Right lobe of liver (tissue), 4 donors: ENCODE measurements at regions not wholly inside any gene's neighbourhood (a gene's known extent, or its start where the extent isn't known, plus 50 kb on each side); places are given as distances from the start of the nearest gene placed in this dataset.

Source experiments
- POLR2A ChIP-seq: fragments of 450-650 bp; IDR thresholded peaks from one replicate; pipeline ENCODE4 v1.6.1; 2017; ENCODE audit warnings: antibody characterized with exemption, mild to moderate bottlenecking
- TF ChIP-seq, protein P1 (sequence below), 4 donors: fragments of 200-600 bp in 3 of 4; fragments of 450-650 bp in 1 of 4; IDR thresholded peaks; one replicate each; pipeline versions ENCODE4 v1.5.1 to v1.8.0; 2016 to 2022; ENCODE audit warnings: antibody characterized with exemption in 4 of 4, mild to moderate bottlenecking in 2 of 4
- donor health status: DM: no; HTN: no; CAD: no.
- donor health status: DM: no; HTN: no; CAD: no.
- donor health status: DM: no; HTN: yes; CAD: no.

DNA sequence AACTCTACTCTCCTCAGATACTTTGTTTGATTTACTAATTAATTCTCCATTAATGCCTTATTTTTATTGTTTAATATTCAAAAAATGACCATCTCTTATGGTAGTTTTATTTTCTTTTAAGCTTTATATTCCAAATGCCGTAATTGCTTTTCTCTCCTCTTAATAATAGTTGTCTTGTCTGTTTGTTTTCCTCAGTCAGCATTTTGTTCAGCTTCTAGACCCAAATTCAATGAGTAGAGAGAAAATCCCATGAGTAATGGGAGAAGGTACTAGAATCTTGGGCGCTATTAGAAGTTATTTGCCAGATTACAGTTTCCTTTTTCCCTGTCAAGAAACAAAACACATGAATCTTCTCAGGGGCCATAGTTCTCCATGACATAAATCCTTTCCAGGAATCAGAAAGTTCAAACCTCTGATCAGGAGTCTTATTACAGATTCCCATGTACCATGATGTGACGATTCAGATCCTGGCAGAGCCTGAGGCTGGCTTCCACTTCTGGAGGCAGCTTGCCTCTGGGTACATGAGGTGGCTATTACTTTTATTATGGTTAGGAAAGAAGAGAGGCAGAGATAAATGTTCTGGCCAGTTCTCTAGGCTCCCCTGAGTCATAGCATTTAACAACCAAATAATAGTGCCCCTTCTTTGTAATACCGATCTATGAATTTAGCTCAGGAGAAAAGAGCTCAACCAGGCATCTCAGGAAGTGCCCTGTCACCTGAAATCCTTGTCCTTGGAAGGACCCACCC, 485.1 kb upstream of the SETBP1 start:
- TF ChIP-seq, protein P1, sequence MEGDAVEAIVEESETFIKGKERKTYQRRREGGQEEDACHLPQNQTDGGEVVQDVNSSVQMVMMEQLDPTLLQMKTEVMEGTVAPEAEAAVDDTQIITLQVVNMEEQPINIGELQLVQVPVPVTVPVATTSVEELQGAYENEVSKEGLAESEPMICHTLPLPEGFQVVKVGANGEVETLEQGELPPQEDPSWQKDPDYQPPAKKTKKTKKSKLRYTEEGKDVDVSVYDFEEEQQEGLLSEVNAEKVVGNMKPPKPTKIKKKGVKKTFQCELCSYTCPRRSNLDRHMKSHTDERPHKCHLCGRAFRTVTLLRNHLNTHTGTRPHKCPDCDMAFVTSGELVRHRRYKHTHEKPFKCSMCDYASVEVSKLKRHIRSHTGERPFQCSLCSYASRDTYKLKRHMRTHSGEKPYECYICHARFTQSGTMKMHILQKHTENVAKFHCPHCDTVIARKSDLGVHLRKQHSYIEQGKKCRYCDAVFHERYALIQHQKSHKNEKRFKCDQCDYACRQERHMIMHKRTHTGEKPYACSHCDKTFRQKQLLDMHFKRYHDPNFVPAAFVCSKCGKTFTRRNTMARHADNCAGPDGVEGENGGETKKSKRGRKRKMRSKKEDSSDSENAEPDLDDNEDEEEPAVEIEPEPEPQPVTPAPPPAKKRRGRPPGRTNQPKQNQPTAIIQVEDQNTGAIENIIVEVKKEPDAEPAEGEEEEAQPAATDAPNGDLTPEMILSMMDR (IDR thresholded peaks at IDR 0.05), result no peak
- no peak for TF ChIP-seq POLR2A
